HG03521 (cell line): ENCODE measurements at regions not wholly inside any gene's neighbourhood (a gene's known extent, or its start where the extent isn't known, plus 50 kb on each side); places are given as distances from the start of the nearest gene placed in this dataset.

Experiments used
- ATAC-seq: cut with Tn5 transposase; IDR thresholded peaks from one replicate; pipeline ENCODE4 v1.9.1; 2021; ENCODE audit warnings: mild to moderate bottlenecking, moderate library complexity; ENCODE audit not compliant: unreplicated experiment

DNA sequence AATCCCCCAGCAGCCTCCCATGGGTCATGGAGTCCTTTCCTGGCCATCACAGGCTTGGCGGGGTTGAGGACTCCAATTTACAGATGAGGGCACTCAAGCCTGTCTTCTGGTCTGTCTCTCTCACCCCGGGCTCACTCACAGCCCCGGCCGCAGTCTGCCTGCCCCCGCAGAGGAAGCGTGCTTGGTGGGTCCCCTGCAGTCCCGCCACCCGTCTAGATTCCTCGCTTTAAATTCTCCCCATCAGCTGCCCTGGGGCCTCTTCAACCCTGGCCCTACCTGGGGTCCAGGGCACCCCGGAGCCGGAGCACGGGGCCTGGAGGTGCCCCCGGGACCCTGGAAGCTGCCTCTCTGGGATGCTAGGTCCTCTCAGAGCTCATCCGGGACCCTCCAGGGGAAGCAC, 92.9 kb downstream of the ENGASE start:
- ATAC-seq: no peak

DNA sequence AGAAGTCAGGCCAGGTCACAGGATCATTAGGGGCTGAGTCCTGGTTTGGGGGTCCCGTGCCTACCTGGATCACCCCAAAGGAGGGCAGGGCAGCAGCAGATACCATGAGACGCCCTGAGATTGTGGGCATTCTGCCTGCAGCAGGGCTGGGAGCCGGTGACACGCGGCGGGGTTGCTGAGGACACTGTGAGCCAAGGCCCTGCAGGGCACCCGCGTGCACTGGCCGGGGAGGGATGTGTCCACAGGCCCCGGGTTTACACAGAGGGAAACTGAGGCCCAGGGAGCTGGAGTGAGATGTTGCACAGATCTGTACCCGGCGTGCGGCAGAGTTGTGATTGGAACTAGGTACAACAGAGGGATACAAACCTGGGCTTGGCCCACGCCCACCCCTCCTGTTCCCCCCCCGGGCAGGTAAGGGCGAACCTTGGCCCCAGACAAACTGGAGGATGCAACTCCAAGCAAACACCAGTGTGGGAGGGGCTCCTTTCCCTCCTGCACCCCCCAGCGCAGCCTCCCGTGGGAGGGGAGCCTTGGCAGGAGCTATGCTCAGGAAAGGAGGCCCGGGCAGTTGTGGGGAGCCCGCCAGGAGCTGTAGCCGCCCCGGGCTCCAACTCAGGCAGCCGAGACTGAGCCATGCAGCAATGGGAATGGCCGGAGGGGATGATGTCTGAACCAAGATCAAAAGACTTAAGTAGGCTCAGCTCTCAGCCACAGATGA, 91.3 kb downstream of the ENGASE start:
- ATAC-seq: no peak

DNA sequence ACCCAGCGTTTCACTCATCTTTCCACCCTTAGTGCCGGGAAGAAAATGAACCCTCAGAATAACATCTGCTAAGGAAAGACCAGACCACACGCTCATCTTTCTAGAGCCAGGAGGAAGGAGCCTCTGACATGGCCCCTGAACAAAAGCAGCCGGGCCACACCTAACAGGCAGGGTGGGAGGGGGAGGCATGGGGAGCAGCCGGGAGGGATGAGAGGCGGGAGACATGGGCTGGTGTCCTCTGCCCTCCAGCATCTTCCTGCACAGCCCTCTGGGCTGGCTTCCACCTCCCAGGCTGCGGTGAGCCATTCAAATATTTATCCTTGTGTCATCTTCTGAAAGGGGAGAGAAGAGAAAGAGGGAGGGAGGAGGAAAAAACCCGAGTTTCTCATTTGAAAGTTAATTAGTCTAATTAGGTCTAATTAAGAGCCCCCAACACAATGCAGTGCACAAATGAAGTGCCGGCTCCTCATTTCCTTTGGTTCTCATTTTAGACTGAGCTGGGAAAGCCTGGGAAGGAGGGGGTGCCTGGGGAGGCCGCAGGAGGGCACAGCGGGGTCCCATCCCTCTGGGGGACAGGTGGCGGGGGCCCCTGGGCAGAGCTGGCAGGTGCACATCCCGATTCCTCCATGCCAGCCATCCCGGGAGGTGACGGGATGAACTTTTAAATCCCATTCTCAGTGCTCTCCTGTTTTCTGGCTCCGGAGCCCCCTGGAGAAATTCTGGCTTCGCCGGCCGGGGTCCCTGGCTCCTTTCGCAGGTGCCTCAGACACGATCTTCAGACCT, 90.5 kb downstream of the ENGASE start:
- ATAC-seq: no peak

DNA sequence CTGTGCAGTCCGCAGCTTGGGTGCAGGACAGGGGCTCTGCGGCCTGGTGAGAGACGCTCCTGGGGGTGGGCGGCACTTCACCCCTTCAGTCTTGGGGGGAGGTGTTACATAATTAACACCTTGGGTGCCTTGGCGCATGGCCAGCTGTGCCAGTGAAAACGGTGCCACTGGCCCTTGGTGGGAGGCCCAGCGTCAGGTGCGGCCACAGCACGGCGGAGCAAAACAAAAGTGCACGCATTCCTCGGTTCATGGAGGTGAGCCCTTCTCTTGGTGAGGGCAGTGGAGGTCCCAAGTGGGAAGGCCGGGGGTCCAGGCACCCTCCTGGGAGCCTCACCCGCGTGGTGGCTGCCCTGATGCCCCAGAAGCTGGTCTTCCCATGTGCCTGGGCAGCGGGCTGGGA, 89.8 kb downstream of the ENGASE start:
- no peak for ATAC-seq

DNA sequence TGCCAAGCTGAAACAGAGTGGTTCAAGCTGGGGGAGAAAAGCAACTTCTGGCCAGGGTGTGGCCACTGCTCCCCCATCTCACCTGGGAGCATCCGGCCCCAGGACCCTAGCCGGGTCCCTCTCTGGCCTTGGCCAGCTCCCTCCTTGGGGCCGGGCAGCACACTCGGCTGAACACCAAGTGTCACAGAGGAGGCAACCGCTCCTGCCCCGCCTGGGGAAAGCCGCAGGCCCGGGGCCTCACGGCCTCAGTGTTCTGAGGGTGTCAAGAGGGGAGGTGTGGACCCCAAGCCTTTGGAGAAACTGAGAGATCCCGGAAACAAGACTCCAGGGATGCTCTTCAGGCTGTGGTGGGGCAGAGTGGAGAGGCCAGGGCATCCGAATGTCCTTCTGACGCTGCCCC, 88.4 kb downstream of the ENGASE start:
- ATAC-seq: no peak

DNA sequence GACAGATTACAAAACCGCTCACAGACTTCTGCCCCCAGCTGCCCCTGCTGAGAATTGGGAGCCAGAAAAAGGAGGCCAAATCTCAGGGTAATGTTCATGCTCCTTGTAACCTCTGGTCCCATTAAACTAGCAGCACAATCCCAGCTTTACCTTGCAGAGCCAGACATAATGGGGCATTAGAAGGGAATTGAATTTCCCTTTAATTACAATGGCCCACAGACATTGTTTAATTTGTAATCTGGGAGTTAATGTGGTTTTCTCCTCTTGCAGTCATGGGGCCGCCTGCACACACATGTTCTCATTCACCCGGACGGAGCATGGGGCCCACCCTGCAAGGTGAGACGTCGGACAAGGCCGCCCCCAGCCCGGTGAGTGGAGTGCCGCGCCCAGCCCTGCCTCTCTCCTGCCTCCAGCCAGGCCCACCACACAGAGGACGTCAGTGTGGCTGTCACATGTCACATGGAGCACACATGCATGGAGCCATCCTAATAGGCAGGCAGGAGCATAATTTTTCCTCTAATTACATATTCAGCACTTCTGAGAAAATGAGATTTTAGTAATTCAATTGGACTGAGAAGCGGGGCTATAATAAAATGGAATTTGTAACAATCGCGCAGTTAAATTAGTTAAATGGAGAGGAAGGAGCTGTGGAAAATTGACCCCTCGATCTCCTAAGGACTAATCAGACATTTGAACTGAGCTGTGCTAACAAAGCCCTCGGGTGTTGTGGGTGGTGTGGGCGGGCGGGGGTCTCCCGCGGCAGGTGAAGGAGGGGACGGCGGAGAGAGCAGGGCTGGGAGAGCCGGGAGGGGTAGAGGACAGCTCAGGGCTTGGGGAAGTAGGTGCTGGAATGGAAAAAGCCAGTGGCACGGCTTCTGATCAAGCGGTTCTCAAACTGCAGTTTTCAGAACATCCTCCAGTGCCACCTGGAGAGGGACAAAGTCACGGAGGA, 87.7 kb downstream of the ENGASE start:
- ATAC-seq: no peak

DNA sequence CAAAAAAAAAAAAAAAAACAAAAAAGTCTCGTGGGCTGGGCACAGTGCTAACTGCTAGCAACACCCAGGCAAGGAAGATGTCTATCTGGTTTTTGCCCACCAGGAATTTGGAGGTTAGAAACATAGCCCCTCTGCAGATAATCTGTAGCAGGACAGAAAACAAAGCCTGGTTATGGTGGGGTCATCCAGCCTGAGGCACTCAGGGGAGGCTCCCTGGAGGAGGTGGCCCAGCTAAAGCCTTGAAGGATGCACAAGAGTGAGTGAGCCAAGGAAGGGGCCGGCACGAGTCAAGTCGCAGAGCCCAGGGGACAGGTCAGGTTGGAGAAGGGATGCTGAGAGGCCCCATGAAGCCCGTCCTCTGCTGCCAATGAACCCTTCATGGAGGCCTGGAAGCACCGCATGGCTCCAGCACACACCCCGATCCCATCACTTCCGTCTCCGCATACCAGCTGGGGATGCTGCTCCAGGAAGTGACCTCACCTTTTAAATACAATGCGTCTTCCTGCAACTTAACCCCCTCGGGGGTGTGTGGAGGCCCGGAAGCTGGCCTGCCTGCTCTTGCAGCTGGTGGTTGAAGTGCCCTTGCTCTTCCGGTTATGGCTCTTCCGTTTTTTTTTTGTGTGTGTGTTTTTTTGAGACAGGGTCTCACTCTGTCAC, 86.5 kb downstream of the ENGASE start:
- no peak for ATAC-seq

DNA sequence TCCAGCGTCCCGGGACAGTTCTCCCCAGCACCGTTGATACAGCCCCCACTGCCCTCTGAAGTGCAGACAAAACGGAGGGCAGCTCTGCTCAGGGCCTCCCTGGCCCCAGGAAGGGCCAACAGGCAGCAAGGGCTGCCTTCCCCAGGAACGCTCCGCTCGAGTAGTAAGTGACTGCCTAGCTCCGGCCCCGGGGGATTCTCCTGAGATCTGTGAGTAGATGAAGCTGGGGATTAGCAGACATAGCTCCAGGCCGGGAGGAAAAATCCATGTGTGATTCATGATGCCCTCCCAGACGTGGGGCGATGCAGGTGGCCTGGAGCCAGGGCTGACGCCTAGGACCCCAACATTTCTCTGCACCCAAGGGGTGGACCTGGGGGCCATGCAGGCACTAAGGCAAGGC, 85.3 kb downstream of the ENGASE start:
- ATAC-seq: no peak

DNA sequence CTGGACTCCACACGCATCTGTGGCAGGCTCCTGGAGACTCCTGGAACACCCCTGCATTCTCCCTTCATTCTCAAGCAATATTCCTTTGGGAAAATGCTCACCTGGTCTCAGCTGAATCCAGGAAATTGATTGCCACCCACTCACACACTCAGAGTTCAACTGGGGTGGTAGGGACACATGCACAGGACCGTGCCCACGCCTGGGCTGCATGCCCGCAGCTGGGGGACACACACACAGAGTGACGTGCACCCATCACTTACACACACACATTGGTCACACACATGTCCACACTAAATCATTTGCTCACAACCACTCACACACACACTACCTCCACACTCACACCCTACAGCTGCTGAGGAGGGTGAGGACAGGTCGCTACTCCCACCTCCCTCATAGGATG, 84.8 kb downstream of the ENGASE start:
- no peak for ATAC-seq

DNA sequence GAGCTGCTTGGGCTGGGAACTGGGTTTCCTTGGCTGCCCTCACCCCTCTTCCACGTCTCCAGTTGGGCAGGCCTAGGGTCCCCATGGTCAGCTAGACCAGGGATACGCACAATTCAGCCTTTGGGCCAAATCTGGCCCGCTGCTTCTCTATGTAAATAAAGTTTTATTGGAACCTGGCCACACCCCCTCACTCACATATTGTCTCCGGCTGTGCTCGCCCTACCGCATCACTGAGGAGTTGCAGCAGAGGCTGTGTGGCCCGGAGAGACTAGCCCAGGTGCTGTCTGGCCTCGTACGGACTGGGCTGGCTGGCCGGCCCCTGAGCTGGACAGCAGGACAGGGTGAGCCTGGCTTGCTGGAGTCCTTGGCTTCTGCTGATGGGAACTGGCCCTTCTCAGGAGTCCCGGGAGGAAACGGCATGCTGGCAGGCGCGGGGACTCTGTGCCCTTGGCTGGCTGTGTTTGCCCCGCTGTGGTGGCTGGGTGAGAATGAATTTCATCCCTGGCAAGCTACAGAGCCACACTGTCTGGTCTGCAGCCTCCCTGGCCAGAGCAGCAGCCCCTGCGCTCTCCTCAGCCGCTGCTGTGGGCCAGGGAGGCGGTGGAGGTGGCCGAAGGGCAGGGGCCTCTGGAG, 82.0 kb downstream of the ENGASE start:
- ATAC-seq: no peak

DNA sequence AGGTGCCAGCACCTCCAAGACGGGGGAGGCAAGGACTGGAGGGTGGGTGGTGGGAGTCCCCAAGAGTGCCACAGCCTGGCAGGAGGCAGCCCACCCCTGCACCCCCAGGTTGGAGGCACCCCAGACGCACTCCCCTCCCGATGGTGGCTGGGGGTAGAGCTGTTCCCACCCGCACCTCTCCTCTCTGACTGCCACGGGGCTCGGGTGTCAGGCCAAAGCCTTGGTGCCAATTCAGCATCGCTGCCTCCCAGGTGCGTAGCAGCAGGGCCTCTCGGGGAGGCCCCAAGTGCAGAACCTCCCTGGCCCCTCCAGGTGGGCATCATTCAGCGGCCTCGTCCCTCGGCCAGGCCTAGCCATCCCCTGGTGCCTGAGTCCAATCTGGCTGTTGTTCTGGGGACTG, 81.1 kb downstream of the ENGASE start:
- ATAC-seq: no peak

DNA sequence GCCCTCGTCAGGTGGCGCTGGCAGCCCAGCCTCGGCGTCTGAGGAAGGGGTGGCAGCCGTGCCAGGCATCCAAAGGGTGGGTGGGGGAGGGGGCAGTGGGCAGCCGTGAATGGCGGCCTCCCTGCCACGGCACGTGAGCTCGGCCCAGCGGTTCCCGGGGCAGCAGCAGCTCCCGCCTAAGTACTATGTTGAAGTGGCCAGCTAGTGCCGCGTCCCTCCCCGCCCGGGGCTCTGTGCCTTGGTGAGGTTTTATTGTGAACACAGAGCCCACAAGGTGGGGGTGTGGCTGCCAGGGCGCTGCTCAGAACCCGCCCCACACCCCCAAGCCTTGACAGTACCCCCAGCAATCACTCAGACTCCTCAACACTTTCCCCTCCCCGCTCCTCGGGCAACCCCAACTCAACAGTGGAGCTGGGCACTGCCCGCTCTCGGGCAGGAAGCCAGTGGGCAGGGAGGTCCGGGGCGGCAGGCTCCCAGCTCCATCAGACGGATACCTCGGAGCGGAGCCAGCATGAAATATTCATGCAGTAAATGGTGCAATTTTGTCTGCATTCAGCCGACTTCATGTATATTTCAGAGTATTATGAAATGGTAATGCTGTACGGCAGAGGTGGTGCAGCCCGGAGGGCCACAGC, 80.4 kb downstream of the ENGASE start:
- ATAC-seq: no peak

DNA sequence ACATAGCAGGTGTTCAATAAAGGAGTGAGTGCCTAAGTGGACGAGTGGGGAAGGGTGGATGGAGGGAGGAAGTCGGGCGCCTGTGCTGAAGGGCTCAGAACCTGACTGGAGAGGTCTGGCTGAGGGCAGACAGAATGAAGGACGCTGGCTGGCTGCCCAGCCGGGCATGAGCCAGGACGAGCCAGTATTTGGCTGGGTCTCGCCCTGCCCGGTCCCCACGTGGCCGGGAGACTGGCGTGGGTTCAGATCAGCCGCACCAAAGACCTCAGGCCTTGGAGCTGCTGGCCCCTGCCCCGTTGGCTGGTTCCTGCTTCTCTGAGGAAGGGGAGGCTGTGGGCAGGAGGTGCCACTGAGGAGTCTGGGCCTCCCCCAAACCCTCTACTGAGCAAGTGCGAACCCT, 79.8 kb downstream of the ENGASE start:
- no peak for ATAC-seq

DNA sequence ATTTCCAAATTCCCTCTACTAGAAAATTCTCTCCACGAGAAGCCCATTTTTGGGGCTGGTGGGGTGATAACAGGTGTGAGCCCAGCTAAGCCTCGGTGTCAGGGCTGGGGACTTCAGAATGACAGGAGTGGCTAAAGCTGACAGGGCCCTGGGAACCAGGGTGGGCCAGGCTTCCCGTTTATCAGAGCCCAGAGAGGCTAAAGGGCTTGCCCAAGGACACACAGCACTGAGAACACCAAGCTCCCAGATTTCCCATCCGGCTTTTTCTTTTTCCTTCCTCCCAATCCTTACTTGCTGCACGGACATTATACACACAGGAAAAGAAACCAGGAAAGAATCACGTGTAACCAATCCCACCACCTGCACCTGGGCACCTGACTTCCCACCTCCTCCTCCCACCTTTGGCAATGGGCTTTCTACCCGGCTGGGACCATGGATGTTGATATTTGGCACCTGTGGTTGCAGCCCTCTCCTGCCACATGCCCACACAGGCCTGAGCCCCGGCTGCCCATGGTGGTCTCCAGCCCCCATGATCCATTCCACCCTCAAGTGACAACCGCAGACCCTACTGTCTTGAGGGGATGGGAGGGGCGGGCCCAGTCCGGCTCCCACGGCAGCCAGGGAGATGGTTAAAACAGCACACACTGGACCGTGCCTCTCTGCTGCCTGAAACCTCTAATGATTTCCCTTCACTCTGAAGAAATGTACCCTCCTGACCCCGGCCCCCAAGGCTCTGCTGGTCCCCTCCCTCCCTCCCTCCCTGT, 78.9 kb downstream of the ENGASE start:
- no peak for ATAC-seq

DNA sequence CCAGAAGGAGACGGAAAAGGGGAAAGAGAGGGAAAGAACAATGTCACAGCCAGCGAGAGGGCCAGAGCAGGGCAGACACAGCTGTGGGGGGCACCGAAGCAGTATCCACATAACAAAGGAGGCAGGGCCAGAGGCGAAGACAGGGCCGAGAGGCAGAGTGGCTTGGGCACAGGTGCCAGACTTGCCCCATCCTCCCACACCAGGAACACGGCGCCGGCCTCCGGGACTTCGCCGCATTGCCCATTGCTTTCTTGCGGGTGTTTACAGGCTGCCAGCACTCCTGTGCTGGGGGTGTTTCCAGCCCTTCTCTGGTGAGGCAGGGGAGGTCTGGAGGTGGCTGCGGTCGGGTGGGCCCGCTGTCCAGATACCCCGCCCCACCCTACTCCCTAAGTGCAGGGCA, 78.0 kb downstream of the ENGASE start:
- ATAC-seq: no peak

DNA sequence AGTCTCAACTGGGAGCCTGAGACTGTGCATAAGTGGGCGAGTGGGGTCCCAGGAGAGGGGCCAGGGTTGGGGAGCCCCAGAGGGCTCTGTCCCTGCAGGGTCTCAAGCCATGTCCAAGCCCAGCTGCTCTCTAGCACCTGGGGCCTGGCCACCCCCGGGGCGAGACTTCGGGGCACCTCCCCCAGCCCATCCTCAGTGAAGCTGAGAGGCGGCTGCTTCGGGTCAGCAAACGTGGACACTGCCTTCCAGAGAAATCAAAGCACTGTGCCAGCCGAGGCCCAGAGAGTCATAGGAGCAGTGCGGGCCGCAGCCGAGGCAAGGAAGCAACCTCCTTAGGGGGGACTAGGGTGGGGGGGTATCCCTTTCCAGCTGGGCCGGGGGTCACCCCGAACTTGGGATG, 77.5 kb downstream of the ENGASE start:
- ATAC-seq: no peak

DNA sequence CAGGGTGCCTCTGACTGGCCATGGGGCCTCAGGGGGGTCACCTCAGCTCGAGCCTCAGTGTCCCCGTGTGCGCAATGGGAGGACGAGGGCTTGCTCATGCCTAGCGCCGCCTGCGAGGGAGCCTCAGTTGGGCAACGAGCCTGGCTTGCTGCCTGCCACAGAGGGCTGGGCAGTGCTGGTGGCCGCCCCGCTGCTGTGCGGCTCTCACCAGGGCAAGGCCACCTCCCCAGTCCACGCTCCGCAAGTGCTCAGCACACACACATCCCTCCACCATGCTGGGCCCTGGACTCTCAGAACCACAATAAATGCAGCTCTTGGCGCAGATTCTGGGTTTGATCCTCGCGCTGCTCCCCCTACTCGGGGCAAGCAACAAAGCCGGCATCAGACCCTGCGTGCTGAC, 76.2 kb downstream of the ENGASE start:
- ATAC-seq: no peak

DNA sequence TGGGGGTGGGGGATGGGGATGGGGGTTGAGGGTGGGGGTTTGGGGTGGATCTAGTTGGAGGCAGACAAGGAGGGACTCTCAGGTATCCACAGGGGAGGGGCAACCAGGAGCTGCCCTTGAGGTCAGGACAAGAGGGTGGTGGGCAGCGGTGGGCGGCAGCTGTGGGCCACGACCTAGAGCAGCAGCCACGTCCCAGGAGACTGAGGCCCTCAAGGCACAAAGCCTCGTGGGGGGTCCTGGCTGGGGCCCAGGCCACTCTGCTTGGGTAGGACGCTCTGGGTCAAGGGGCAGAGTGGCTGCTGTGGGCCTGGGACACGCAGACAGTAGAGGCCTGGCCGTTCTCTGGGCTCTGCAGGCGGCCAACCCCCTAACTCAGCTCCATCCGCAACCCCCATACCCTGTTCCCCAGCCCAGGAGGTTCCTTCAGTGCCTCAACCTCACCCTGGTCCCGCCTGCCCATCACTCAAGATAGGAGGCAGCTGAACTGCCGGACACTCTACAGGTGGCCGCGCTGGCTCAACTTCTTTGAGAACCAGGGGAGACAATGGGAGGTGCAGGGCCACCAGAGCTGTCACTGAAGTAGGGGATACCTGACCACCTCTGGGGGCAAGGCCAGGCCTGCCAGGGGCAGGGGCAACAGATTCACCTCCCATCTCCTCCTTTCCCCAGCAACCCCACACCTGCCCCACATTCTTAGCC, 75.6 kb downstream of the ENGASE start:
- no peak for ATAC-seq

DNA sequence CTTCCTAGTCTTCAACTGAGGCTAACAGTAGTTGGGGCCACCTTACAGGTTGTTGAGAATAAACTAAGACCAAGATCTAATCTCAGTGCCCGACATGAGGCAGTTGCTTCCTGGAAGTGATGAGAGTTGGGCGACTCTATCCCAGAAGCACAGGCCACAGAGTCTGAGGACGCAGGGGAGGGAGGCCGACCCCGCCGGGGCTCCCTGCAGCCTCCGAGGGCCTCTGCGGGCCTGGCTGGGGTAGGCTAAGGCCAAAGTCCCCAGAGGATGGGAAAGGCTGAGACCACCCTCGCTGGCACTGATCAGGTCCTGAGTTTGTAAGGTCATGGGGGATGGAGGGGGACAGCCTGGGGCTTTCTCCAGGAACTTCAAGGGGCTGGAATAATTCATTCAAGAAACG, 74.0 kb downstream of the ENGASE start:
- ATAC-seq: no peak
